Upper lobe of left lung (tissue), 4 donors: ENCODE measurements at regions not wholly inside any gene's neighbourhood (a gene's known extent, or its start where the extent isn't known, plus 50 kb on each side); places are given as distances from the start of the nearest gene placed in this dataset.

Experiments
- CTCF ChIP-seq, 6 experiments: fragments of 450-650 bp in 4 of 6; fragments of 200-600 bp in 2 of 6; sonication (generic) in 2 of 6; IDR thresholded peaks; one replicate each; pipeline ENCODE4 v1.5.1; 2016 to 2019; ENCODE audit warnings: antibody characterized with exemption in 6 of 6
- EP300 ChIP-seq, 4 donors: sonication (generic); formaldehyde crosslinking; IDR thresholded peaks; one replicate each; pipeline ENCODE4 v1.5.1; 2017; ENCODE audit warnings: antibody characterized with exemption in 4 of 4, control low read depth in 2 of 4

DNA sequence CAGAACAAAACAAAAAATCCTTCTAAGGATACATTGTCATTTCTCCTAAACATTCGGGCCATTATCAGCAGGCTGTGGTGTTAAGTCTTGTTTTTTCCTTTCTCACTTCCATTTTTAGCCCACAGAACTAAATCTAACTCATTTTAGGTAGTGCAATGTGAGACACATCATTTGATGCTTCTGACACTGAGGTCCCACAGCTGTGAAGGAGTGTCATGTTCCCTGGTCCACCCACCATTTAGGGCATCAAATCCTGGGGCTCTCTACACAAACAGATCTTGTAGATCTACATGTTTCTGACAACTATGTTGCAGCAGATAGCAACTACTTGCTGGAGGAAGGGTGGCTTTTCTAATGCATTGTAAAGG is 232.5 kb upstream of the IGFBP3 start:
- TF ChIP-seq EP300 (IDR thresholded peaks at IDR 0.05) (no peak), CTCF (IDR thresholded peaks at IDR 0.05) (no peak)
